ENCODE measurements at regions not wholly inside any gene's neighbourhood (a gene's known extent, or its start where the extent isn't known, plus 50 kb on each side); places are given as distances from the start of the nearest gene placed in this dataset.

- DNase-seq (ENCODE audit: low read depth in 4 of 4, low spot score in 3 of 4) = no peak
Observed at GRCh38 chr3:14334936-14335335, 67.5 kb upstream of the SLC6A6 start.

- no peak for DNase-seq (ENCODE audit: low read depth in 4 of 4, low spot score in 3 of 4)
Observed at GRCh38 chr3:14335774-14336748, 66.3 kb upstream of the SLC6A6 start.

GRCh38 chr3:14336749-14337598, 65.4 kb upstream of the SLC6A6 start:
- no peak for DNase-seq (ENCODE audit: low read depth in 4 of 4, low spot score in 3 of 4)

GRCh38 chr3:14337828-14338227, 64.6 kb upstream of the SLC6A6 start:
- DNase-seq (ENCODE audit: low read depth in 4 of 4, low spot score in 3 of 4) = no peak

GRCh38 chr3:14338242-14338641, 64.2 kb upstream of the SLC6A6 start:
- no peak for DNase-seq (ENCODE audit: low read depth in 4 of 4, low spot score in 3 of 4)

- no peak for DNase-seq (ENCODE audit: low read depth in 4 of 4, low spot score in 3 of 4)
Observed at GRCh38 chr3:14338898-14339458, 63.4 kb upstream of the SLC6A6 start.

GRCh38 chr3:14340960-14341708, 61.3 kb upstream of the SLC6A6 start:
- no peak for DNase-seq (ENCODE audit: low read depth in 4 of 4, low spot score in 3 of 4)

- DNase-seq (ENCODE audit: low read depth in 4 of 4, low spot score in 3 of 4) = no peak
Observed at GRCh38 chr3:14343338-14344112, 58.9 kb upstream of the SLC6A6 start.

GRCh38 chr3:14344351-14344750, 58.1 kb upstream of the SLC6A6 start:
- DNase-seq (ENCODE audit: low read depth in 4 of 4, low spot score in 3 of 4) = no peak

- DNase-seq (ENCODE audit: low read depth in 4 of 4, low spot score in 3 of 4) = no peak
Observed at GRCh38 chr3:14345496-14346150, 56.8 kb upstream of the SLC6A6 start.

GRCh38 chr3:14346191-14346590, 56.2 kb upstream of the SLC6A6 start:
- no peak for DNase-seq (ENCODE audit: low read depth in 4 of 4, low spot score in 3 of 4)

- DNase-seq (ENCODE audit: low read depth in 4 of 4, low spot score in 3 of 4) = no peak
Observed at GRCh38 chr3:14346642-14347041, 55.8 kb upstream of the SLC6A6 start.

GRCh38 chr3:14347110-14347509, 55.3 kb upstream of the SLC6A6 start:
- DNase-seq (ENCODE audit: low read depth in 4 of 4, low spot score in 3 of 4) = no peak

GRCh38 chr3:14351617-14352001, 50.8 kb upstream of the SLC6A6 start:
- DNase-seq (ENCODE audit: low read depth in 4 of 4, low spot score in 3 of 4) = no peak

- DNase-seq (ENCODE audit: low read depth in 4 of 4, low spot score in 3 of 4) = no peak
Observed at GRCh38 chr3:14352002-14352627, 50.3 kb upstream of the SLC6A6 start.
